Mucosa of descending colon (tissue), 3 donors: ENCODE measurements at regions not wholly inside any gene's neighbourhood (a gene's known extent, or its start where the extent isn't known, plus 50 kb on each side); places are given as distances from the start of the nearest gene placed in this dataset.

Experiments used
- ATAC-seq: fragments of 200-7000 bp; cut with Tn5 transposase; one replicate; pipeline ENCODE4 v1.9.1; 2020; ENCODE audit warnings: mild to moderate bottlenecking, moderate library complexity
- DNase-seq, 3 donors: peaks; one replicate each; pipeline ENCODE4 v3.0.0-alpha.2; 2020
- H3K36me3 ChIP-seq: fragments of 200-600 bp; one replicate; pipeline ENCODE4 v1.8.0; 2021; ENCODE audit warnings: low read depth, mild to moderate bottlenecking
- H3K4me1 ChIP-seq: fragments of 200-600 bp; one replicate; pipeline ENCODE4 v1.8.0; 2021; ENCODE audit warnings: low read depth, mild to moderate bottlenecking
- H3K4me3 ChIP-seq: fragments of 200-600 bp; one replicate; pipeline ENCODE4 v1.8.0; 2021; ENCODE audit warnings: mild to moderate bottlenecking
- H3K9me3 ChIP-seq: fragments of 200-600 bp; one replicate; pipeline ENCODE4 v1.8.0; 2021; ENCODE audit warnings: mild to moderate bottlenecking
- CTCF ChIP-seq: fragments of 200-600 bp; IDR thresholded peaks from one replicate; pipeline ENCODE4 v1.8.0; 2022; ENCODE audit warnings: antibody characterized with exemption, mild to moderate bottlenecking
- intact Hi-C, 2 donors: fragments of 100-400 bp; cut with DNase I in 1 of 2; cut with micrococcal nuclease in 1 of 2; formaldehyde crosslinking; loops; one replicate each; pipeline versions ENCODE4 v1.11.0 to v1.11.1; 2022; cut with DNase I, micrococcal nuclease
- donor health status: DM: no; HTN: no; CAD: no; lungs with moderate emphysema.
- donor health status: DM: no; HTN: no; CAD: no.
- donor health status: DM: no; HTN: yes; CAD: no.

GRCh38 chr2:239727776-239728600, 297.2 kb downstream of the NDUFA10 start:
- intact Hi-C loops = loop anchor here in 1 of 2 donors (2.0 kb wide), 1 partner anchor 29 kb away; no protein-coding TSS in a partner anchor
- Histone ChIP-seq H3K4me3 (no peak overlapping the region), H3K36me3 (no peaks in the 10 kb centered on the region), H3K9me3 (no peaks in the 10 kb centered on the region), H3K4me1 (no peaks in the 10 kb centered on the region)
- no peak for TF ChIP-seq CTCF
- DNase-seq (peak in 2 of 3 donors; percentile 9 to 54), ATAC-seq (no peak)

- H3K4me1 ChIP-seq = no peaks in the 10 kb centered on the region
- ATAC-seq = no peak
- no peaks in the 10 kb centered on the region for H3K36me3 ChIP-seq
- no peak overlapping the region for H3K4me3 ChIP-seq
- no peaks in the 10 kb centered on the region for H3K9me3 ChIP-seq
- TF ChIP-seq CTCF = no peak
- intact Hi-C loops = loop anchor here in 1 of 2 donors (2.0 kb wide), 1 partner anchor 30 kb away; no protein-coding TSS in a partner anchor
- DNase-seq = peak in 1 of 3 donors; percentile 34
These were observed 297.9 kb downstream of the NDUFA10 start for GRCh38 chr2:239727182-239727775.

GRCh38 chr2:239726631-239727181, 298.4 kb downstream of the NDUFA10 start:
- TF ChIP-seq CTCF = no peak
- no peak for ATAC-seq

GRCh38 chr2:239726091-239726591, 299.0 kb downstream of the NDUFA10 start:
- ATAC-seq (no peak), DNase-seq (no peak)
- Histone ChIP-seq H3K9me3 (no peaks in the 10 kb centered on the region), H3K4me3 (no peak overlapping the region), H3K36me3 (no peaks in the 10 kb centered on the region), H3K4me1 (no peaks in the 10 kb centered on the region)
- TF ChIP-seq CTCF = no peak
- intact Hi-C loops = loop anchor here in 1 of 2 donors (2.0 kb wide), 1 partner anchor 31 kb away; no protein-coding TSS in a partner anchor

More at GRCh38 chr2:239726631-239727181, 298.4 kb downstream of the NDUFA10 start:
- no peak for DNase-seq
- Histone ChIP-seq H3K4me1 (no peaks in the 10 kb centered on the region), H3K36me3 (no peaks in the 10 kb centered on the region), H3K9me3 (no peaks in the 10 kb centered on the region), H3K4me3 (no peak overlapping the region)
- intact Hi-C loops = loop anchor here in 1 of 2 donors (2.0 kb wide), 1 partner anchor 30 kb away; no protein-coding TSS in a partner anchor

GRCh38 chr2:239725551-239725890, 299.6 kb downstream of the NDUFA10 start:
- no peak for TF ChIP-seq CTCF
- no peak for DNase-seq
- H3K9me3 ChIP-seq = no peaks in the 10 kb centered on the region
- no peak overlapping the region for H3K4me3 ChIP-seq
- intact Hi-C loops = no loop called here
- H3K4me1 ChIP-seq = no peaks in the 10 kb centered on the region
- H3K36me3 ChIP-seq = no peaks in the 10 kb centered on the region
- no peak for ATAC-seq
